BLaER1 treated with 17β-estradiol and CSF1 and Interleukin-3, amounts not matched to agents 10 nM and 100 nM (cell line): ENCODE measurements at regions not wholly inside any gene's neighbourhood (a gene's known extent, or its start where the extent isn't known, plus 50 kb on each side); places are given as distances from the start of the nearest gene placed in this dataset.

Source experiments
- H3K27ac ChIP-seq, 11 experiments: shearing (Covaris generic); formaldehyde crosslinking; 2 replicates each; pipeline ENCODE4 v1.8.1; 2022
- H3K27me3 ChIP-seq, 11 experiments: shearing (Covaris generic); formaldehyde crosslinking; 2 replicates each; pipeline ENCODE4 v1.8.1; 2022
- H3K36me3 ChIP-seq, 11 experiments: shearing (Covaris generic); formaldehyde crosslinking; 2 replicates each; pipeline ENCODE4 v1.8.1; 2022
- H3K4me1 ChIP-seq, 10 experiments: shearing (Covaris generic); formaldehyde crosslinking; 2 replicates each; pipeline ENCODE4 v1.8.1; 2022
- H3K4me2 ChIP-seq, 11 experiments: shearing (Covaris generic); formaldehyde crosslinking; 2 replicates each; pipeline ENCODE4 v1.8.1; 2022
- H3K4me3 ChIP-seq, 10 experiments: shearing (Covaris generic); formaldehyde crosslinking; 2 replicates each; pipeline ENCODE4 v1.8.1; 2022
- H3K9ac ChIP-seq, 11 experiments: shearing (Covaris generic); formaldehyde crosslinking; 2 replicates each; pipeline ENCODE4 v1.8.1; 2022
- H3K9me3 ChIP-seq, 11 experiments: shearing (Covaris generic); formaldehyde crosslinking; replicated peaks in 1 of 11; 2 replicates each; pipeline ENCODE4 v1.8.1; 2022
- H4K20me1 ChIP-seq, 11 experiments: shearing (Covaris generic); formaldehyde crosslinking; 2 replicates each; pipeline ENCODE4 v1.8.1; 2022
- Cebpa-rat ChIP-seq, 11 experiments: shearing (Covaris generic); IDR thresholded peaks; 2 replicates each; pipeline ENCODE4 v1.8.1; 2022

- TF ChIP-seq Cebpa-rat (IDR thresholded peaks at IDR 0.05): no peak
- H3K4me1 ChIP-seq: no peaks in the 10 kb centered on the region
- H3K9me3 ChIP-seq: no peaks in the 10 kb centered on the region
- H3K9ac ChIP-seq: no peak overlapping the region
- no peaks in the 10 kb centered on the region for H3K27me3 ChIP-seq
- H4K20me1 ChIP-seq: no peaks in the 10 kb centered on the region
- no peak overlapping the region for H3K4me3 ChIP-seq
- no peak overlapping the region for H3K27ac ChIP-seq
- no peaks in the 10 kb centered on the region for H3K36me3 ChIP-seq
- no peak overlapping the region for H3K4me2 ChIP-seq
Observed at GRCh38 chr1:193787061-193787460, 600.6 kb upstream of the B3GALT2 start.

- Histone ChIP-seq H3K27ac (no peak overlapping the region), H3K4me1 (no peaks in the 10 kb centered on the region), H3K9ac (no peak overlapping the region), H3K4me2 (no peak overlapping the region), H3K36me3 (no peaks in the 10 kb centered on the region), H3K4me3 (no peak overlapping the region), H3K9me3 (no peaks in the 10 kb centered on the region), H4K20me1 (no peaks in the 10 kb centered on the region), H3K27me3 (no peaks in the 10 kb centered on the region)
- TF ChIP-seq Cebpa-rat (IDR thresholded peaks at IDR 0.05): no peak
Observed at GRCh38 chr1:193785850-193786420, 599.5 kb upstream of the B3GALT2 start.

DNA sequence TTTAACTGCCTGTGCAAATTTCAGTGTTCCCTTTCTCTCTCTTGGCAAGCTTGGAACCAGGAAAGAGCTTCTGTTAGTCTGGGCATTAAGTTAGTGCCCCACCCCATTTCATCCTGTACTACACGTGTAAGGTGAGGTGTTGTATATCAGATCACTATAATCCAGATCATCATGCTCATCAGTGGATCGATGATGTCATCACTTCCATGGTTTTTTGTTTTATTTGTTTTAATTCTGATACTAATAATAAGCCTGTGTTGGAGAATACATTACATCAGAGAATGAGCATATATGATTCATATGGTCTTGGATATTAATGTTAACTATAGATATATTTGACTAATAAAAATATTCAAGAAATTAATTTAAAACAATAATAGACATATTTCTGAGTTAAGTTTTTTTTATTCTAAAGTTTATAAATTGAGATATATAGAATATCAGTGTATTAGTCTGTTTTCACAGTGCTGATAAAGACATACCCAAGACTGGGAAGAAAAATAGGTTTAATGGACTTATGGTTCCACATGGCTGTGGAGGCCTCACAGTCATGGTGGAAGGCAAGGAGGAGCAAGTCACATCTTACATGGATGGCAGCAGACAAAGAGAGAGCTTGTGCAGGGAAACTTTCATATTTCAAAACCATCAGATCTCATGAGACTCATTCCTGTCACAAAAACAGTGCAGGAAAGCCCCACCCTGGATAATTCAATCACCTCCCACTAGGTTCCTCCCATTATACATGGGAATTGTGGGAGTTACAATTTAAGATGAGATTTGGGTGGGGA is 588.3 kb upstream of the B3GALT2 start:
- Histone ChIP-seq H4K20me1 (no peaks in the 10 kb centered on the region), H3K27me3 (no peaks in the 10 kb centered on the region), H3K9ac (no peak overlapping the region), H3K4me2 (no peak overlapping the region), H3K4me3 (no peak overlapping the region), H3K4me1 (no peaks in the 10 kb centered on the region), H3K27ac (no peak overlapping the region), H3K9me3 (peaks cover 13 to 17% (median 15%) of the 10 kb centered on the region in 11 experiments; a peak in 21 of 22 replicates), H3K36me3 (no peaks in the 10 kb centered on the region)
- no peak for TF ChIP-seq Cebpa-rat (IDR thresholded peaks at IDR 0.05)

- no peak overlapping the region for H3K4me3 ChIP-seq
- peaks cover 13 to 17% (median 15%) of the 10 kb centered on the region in 11 experiments; a peak in 21 of 22 replicates for H3K9me3 ChIP-seq
- H4K20me1 ChIP-seq: no peaks in the 10 kb centered on the region
- no peaks in the 10 kb centered on the region for H3K36me3 ChIP-seq
- H3K27me3 ChIP-seq: no peaks in the 10 kb centered on the region
- TF ChIP-seq Cebpa-rat (IDR thresholded peaks at IDR 0.05): no peak
- H3K4me1 ChIP-seq: no peaks in the 10 kb centered on the region
- H3K27ac ChIP-seq: no peak overlapping the region
- no peak overlapping the region for H3K9ac ChIP-seq
- H3K4me2 ChIP-seq: no peak overlapping the region
Observed at GRCh38 chr1:193771596-193771995, 585.2 kb upstream of the B3GALT2 start.

- Histone ChIP-seq H3K36me3 (no peaks in the 10 kb centered on the region), H3K27ac (no peak overlapping the region), H3K27me3 (no peaks in the 10 kb centered on the region), H3K9ac (no peak overlapping the region), H3K9me3 (0 out of 22 replicates have a peak, but pooled peaks cover 0 to 2% (median 0%) of the 10 kb centered on the region in 11 experiments), H3K4me3 (no peak overlapping the region), H4K20me1 (no peaks in the 10 kb centered on the region), H3K4me2 (no peak overlapping the region), H3K4me1 (no peaks in the 10 kb centered on the region)
- no peak for TF ChIP-seq Cebpa-rat (IDR thresholded peaks at IDR 0.05)
Observed at GRCh38 chr1:193769651-193770050, 583.2 kb upstream of the B3GALT2 start.

DNA sequence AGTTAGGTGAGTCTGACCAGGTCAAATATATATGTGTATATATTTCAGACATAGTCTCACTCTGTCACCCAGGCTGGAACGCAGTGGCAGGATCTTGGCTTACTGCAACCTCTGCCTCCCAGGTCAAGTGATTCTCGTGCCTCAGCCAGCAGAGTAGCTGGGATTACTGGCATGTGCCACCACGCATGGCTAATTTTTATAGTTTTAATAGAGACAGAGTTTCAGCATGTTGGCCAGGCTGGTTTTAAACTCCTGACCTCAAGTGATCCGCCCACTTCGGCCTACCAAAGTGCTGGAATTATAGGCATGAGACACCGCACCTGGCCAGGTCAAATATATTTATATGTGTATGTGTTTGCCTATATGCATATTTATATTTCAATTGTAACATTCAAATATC is 581.5 kb upstream of the B3GALT2 start:
- no peak overlapping the region for H3K9ac ChIP-seq
- TF ChIP-seq Cebpa-rat (IDR thresholded peaks at IDR 0.05): no peak
- H3K4me3 ChIP-seq: no peak overlapping the region
- H3K4me2 ChIP-seq: no peak overlapping the region
- H3K4me1 ChIP-seq: no peaks in the 10 kb centered on the region
- no peaks in the 10 kb centered on the region for H3K27me3 ChIP-seq
- H3K9me3 ChIP-seq: no peaks in the 10 kb centered on the region
- H3K36me3 ChIP-seq: no peaks in the 10 kb centered on the region
- H3K27ac ChIP-seq: no peak overlapping the region
- H4K20me1 ChIP-seq: no peaks in the 10 kb centered on the region

DNA sequence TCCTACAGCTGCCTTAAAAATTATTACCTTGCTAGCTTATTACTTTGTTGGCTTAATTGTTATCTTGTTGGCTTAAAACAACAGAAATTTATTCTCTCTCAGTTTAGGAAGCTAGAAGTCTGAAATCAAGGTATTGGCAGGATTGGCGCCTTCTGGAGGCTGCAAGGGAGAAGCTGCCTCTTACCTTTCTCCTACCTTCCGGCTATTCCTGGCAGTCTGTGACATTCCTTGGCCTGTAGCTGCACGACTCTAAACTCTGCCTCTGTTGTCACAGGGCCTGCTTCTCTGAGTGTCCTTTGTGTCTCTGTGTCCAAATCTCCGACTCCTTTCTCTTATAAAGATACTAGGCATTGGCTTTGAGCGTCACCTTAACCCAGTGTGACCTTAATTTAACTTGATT is 579.9 kb upstream of the B3GALT2 start:
- no peak overlapping the region for H3K4me2 ChIP-seq
- H3K9ac ChIP-seq: no peak overlapping the region
- no peak overlapping the region for H3K27ac ChIP-seq
- no peaks in the 10 kb centered on the region for H3K9me3 ChIP-seq
- H3K4me1 ChIP-seq: no peaks in the 10 kb centered on the region
- no peaks in the 10 kb centered on the region for H4K20me1 ChIP-seq
- no peaks in the 10 kb centered on the region for H3K36me3 ChIP-seq
- no peak for TF ChIP-seq Cebpa-rat (IDR thresholded peaks at IDR 0.05)
- no peak overlapping the region for H3K4me3 ChIP-seq
- H3K27me3 ChIP-seq: no peaks in the 10 kb centered on the region

GRCh38 chr1:193763266-193763665 is 576.9 kb upstream of the B3GALT2 start:
- H3K4me3 ChIP-seq: no peak overlapping the region
- no peaks in the 10 kb centered on the region for H3K4me1 ChIP-seq
- no peak overlapping the region for H3K27ac ChIP-seq
- no peak overlapping the region for H3K4me2 ChIP-seq
- H4K20me1 ChIP-seq: no peaks in the 10 kb centered on the region
- no peak for TF ChIP-seq Cebpa-rat (IDR thresholded peaks at IDR 0.05)
- no peak overlapping the region for H3K9ac ChIP-seq
- H3K36me3 ChIP-seq: no peaks in the 10 kb centered on the region
- no peaks in the 10 kb centered on the region for H3K27me3 ChIP-seq
- no peaks in the 10 kb centered on the region for H3K9me3 ChIP-seq

GRCh38 chr1:193762236-193762635 is 575.8 kb upstream of the B3GALT2 start:
- Histone ChIP-seq H4K20me1 (no peaks in the 10 kb centered on the region), H3K27ac (no peak overlapping the region), H3K4me2 (no peak overlapping the region), H3K9me3 (no peaks in the 10 kb centered on the region), H3K4me3 (no peak overlapping the region), H3K27me3 (no peaks in the 10 kb centered on the region), H3K9ac (no peak overlapping the region), H3K4me1 (no peaks in the 10 kb centered on the region), H3K36me3 (no peaks in the 10 kb centered on the region)
- TF ChIP-seq Cebpa-rat (IDR thresholded peaks at IDR 0.05): no peak

- H3K4me3 ChIP-seq: no peak overlapping the region
- H4K20me1 ChIP-seq: no peaks in the 10 kb centered on the region
- H3K4me2 ChIP-seq: no peak overlapping the region
- H3K9me3 ChIP-seq: no peaks in the 10 kb centered on the region
- no peak overlapping the region for H3K9ac ChIP-seq
- no peaks in the 10 kb centered on the region for H3K4me1 ChIP-seq
- H3K36me3 ChIP-seq: no peaks in the 10 kb centered on the region
- no peaks in the 10 kb centered on the region for H3K27me3 ChIP-seq
- no peak for TF ChIP-seq Cebpa-rat (IDR thresholded peaks at IDR 0.05)
- no peak overlapping the region for H3K27ac ChIP-seq
Observed at GRCh38 chr1:193755441-193755840, 569.0 kb upstream of the B3GALT2 start.
